ENCODE measurements at regions not wholly inside any gene's neighbourhood (a gene's known extent, or its start where the extent isn't known, plus 50 kb on each side); places are given as distances from the start of the nearest gene placed in this dataset.

DNA sequence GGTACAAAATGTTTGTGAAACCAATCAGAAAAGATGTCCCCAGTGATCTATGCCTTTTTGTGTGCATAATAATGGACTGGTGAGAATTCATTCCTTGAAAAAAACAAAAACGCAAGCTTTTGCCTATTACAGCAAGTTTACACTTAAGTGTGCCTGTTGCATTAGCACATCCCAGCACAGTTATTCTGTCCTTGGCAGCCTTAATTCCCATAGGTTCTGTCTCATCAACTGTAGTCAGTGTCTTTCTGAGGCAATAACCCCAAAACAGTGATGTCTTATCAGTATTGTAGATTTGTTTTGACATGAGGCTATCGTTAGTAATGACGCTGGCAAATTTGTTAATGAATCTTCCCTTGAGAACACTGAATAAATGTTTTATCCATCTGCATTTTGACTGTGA, 109.9 kb upstream of the KCTD3 start:
- Histone ChIP-seq H2AK5ac (ENCODE audit: low read depth, low read length) (no peak overlapping the region), H4K91ac (ENCODE audit: insufficient read depth, low read depth, low read length) (no peak overlapping the region), H2BK5ac (ENCODE audit: low read depth, low read length, poor library complexity, severe bottlenecking) (no peak overlapping the region), H2BK120ac (ENCODE audit: low read depth, low read length) (no peak overlapping the region), H3K9ac (ENCODE audit: low read depth, low read length) (no peak overlapping the region), H3K79me1 (ENCODE audit: low read depth in 1 of 2, low read length in 2 of 2) (no peaks in the 10 kb centered on the region), H3K27ac (ENCODE audit: insufficient read depth, low read length) (no peak overlapping the region), H2BK15ac (ENCODE audit: low read depth, low read length) (no peak overlapping the region), H3K36me3 (ENCODE audit: control insufficient read depth, insufficient read depth, low read length) (no peaks in the 10 kb centered on the region), H3K4me2 (ENCODE audit: low read depth, low read length) (no peak overlapping the region), H3K18ac (ENCODE audit: low read depth, low read length) (no peak overlapping the region), H3K4me1 (ENCODE audit: control insufficient read depth, insufficient read depth, low read length) (no peaks in the 10 kb centered on the region; the same call in 1 of the 2 replicates), H2AFZ (replicated peaks; ENCODE audit: low read length, poor library complexity) (no peak overlapping the region), H4K8ac (ENCODE audit: low read depth in 2 of 2, low read length in 2 of 2) (no peak overlapping the region), H3K56ac (ENCODE audit: extremely low read depth, insufficient read depth, low read length) (no peak overlapping the region), H4K20me1 (ENCODE audit: insufficient read depth, low read length) (no peaks in the 10 kb centered on the region), H3K27me3 (ENCODE audit: control insufficient read depth, insufficient read depth, low read length) (peaks cover 5% of the 10 kb centered on the region; the same call in 1 of the 2 replicates), H4K5ac (ENCODE audit: low read depth, low read length) (no peak overlapping the region), H2BK20ac (ENCODE audit: low read depth, low read length) (no peak overlapping the region), H2AK9ac (replicated peaks; ENCODE audit: low read depth, low read length, poor library complexity) (no peak overlapping the region), H3K4ac (ENCODE audit: low read depth, low read length) (no peak overlapping the region), H3K9me3 (ENCODE audit: control insufficient read depth, insufficient read depth, low read length) (no peaks in the 10 kb centered on the region), H3K23ac (ENCODE audit: low read depth, low read length) (no peak overlapping the region), H3K14ac (replicated peaks; ENCODE audit: low read depth, low read length) (no peak overlapping the region), H3K9me1 (ENCODE audit: insufficient read depth, low read length) (no peaks in the 10 kb centered on the region; the same call in 1 of the 2 replicates), H3K4me3 (ENCODE audit: insufficient read depth, low read depth, low read length) (no peak overlapping the region)
- WGBS, 2 experiments (ENCODE audit: extremely low coverage in 2 of 2, insufficient read length in 1 of 2), result no CpG with 5 or more reads among the region's 3 CpGs
- ATAC-seq (ENCODE audit: low read depth) (no peak), DNase-seq (no peak)
- no TSS peak for BruUV-seq (replicated peaks)
- CTCF ChIA-PET, result no interaction called here
- POLR2A ChIA-PET (ENCODE audit: unreplicated experiment), result no interaction called here
- in situ Hi-C loops (cut with MboI; ENCODE audit: low sequenced_read_pairs) (no loop called here), dilution Hi-C loops (cut with HindIII; ENCODE audit: low sequenced_read_pairs, unreplicated experiment) (no loop called here), intact Hi-C loops (cut with micrococcal nuclease) (loop anchor here (5.0 kb wide), 1 partner anchor 110 kb away; no protein-coding TSS in a partner anchor)
- TF ChIP-seq, protein P1, sequence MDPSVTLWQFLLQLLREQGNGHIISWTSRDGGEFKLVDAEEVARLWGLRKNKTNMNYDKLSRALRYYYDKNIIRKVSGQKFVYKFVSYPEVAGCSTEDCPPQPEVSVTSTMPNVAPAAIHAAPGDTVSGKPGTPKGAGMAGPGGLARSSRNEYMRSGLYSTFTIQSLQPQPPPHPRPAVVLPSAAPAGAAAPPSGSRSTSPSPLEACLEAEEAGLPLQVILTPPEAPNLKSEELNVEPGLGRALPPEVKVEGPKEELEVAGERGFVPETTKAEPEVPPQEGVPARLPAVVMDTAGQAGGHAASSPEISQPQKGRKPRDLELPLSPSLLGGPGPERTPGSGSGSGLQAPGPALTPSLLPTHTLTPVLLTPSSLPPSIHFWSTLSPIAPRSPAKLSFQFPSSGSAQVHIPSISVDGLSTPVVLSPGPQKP (IDR thresholded peaks at IDR 0.05; ENCODE audit: borderline replicate concordance, low read depth, low read length), result no peak
- TF ChIP-seq BHLHE40 (IDR thresholded peaks at IDR 0.05; ENCODE audit: low read depth, low read length) (no peak), RCOR1 (IDR thresholded peaks at IDR 0.05; ENCODE audit: insufficient replicate concordance, low read length) (no peak), MXI1 (IDR thresholded peaks at IDR 0.05; ENCODE audit: borderline replicate concordance, low read depth, low read length) (no peak), NFE2L2 (IDR thresholded peaks at IDR 0.05; ENCODE audit: low read depth, low read length) (no peak), CEBPB (IDR thresholded peaks at IDR 0.05; ENCODE audit: low read depth, low read length) (no peak), SMC3 (IDR thresholded peaks at IDR 0.05; ENCODE audit: low read depth, low read length) (no peak), RFX5 (IDR thresholded peaks at IDR 0.05; ENCODE audit: low read depth, low read length) (no peak), CHD1 (IDR thresholded peaks at IDR 0.05; ENCODE audit: low read depth, low read length) (no peak), RAD21 (IDR thresholded peaks at IDR 0.05; ENCODE audit: low read length) (no peak), MAZ (IDR thresholded peaks at IDR 0.05; ENCODE audit: borderline replicate concordance, low read depth, low read length) (no peak), FOS (IDR thresholded peaks at IDR 0.05; ENCODE audit: low read depth, low read length) (no peak), POLR2A (IDR thresholded peaks at IDR 0.05; ENCODE audit: low read depth, low read length) (no peak), MAFK (IDR thresholded peaks at IDR 0.05; ENCODE audit: low read depth, low read length) (no peak)
- TF ChIP-seq, protein P2, sequence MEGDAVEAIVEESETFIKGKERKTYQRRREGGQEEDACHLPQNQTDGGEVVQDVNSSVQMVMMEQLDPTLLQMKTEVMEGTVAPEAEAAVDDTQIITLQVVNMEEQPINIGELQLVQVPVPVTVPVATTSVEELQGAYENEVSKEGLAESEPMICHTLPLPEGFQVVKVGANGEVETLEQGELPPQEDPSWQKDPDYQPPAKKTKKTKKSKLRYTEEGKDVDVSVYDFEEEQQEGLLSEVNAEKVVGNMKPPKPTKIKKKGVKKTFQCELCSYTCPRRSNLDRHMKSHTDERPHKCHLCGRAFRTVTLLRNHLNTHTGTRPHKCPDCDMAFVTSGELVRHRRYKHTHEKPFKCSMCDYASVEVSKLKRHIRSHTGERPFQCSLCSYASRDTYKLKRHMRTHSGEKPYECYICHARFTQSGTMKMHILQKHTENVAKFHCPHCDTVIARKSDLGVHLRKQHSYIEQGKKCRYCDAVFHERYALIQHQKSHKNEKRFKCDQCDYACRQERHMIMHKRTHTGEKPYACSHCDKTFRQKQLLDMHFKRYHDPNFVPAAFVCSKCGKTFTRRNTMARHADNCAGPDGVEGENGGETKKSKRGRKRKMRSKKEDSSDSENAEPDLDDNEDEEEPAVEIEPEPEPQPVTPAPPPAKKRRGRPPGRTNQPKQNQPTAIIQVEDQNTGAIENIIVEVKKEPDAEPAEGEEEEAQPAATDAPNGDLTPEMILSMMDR (conservative IDR thresholded peaks at IDR 0.05; ENCODE audit: low read depth, low read length), result no peak
- TF ChIP-seq, protein P3, sequence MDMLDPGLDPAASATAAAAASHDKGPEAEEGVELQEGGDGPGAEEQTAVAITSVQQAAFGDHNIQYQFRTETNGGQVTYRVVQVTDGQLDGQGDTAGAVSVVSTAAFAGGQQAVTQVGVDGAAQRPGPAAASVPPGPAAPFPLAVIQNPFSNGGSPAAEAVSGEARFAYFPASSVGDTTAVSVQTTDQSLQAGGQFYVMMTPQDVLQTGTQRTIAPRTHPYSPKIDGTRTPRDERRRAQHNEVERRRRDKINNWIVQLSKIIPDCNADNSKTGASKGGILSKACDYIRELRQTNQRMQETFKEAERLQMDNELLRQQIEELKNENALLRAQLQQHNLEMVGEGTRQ (IDR thresholded peaks at IDR 0.05; ENCODE audit: low read depth, low read length), result no peak

Data from IMR-90 (cell line).